Stomach smooth muscle (tissue), 2 donors: ENCODE measurements at regions not wholly inside any gene's neighbourhood (a gene's known extent, or its start where the extent isn't known, plus 50 kb on each side); places are given as distances from the start of the nearest gene placed in this dataset.

Experiments used
- H3K27ac ChIP-seq: one replicate; pipeline ENCODE4 v1.7.0; 2013; ENCODE audit warnings: mild to moderate bottlenecking, low read length, inconsistent platforms
- H3K27me3 ChIP-seq, 2 donors: one replicate each; pipeline ENCODE4 v1.7.0; 2013; ENCODE audit warnings: low read length in 2 of 2; ENCODE audit not compliant: insufficient read depth in 2 of 2, control insufficient read depth in 1 of 2
- H3K36me3 ChIP-seq, 2 donors: one replicate each; pipeline ENCODE4 v1.7.0; 2013; ENCODE audit warnings: low read length in 2 of 2; ENCODE audit not compliant: control insufficient read depth in 2 of 2, insufficient read depth in 2 of 2
- H3K4me1 ChIP-seq: one replicate; pipeline ENCODE4 v1.7.0; 2013; ENCODE audit warnings: low read length; ENCODE audit not compliant: control insufficient read depth, insufficient read depth
- H3K4me3 ChIP-seq, 2 donors: one replicate each; pipeline ENCODE4 v1.7.0; 2013; ENCODE audit warnings: low read length in 2 of 2
- H3K9ac ChIP-seq, 2 donors: one replicate each; pipeline ENCODE4 v1.7.0; 2013; ENCODE audit warnings: low read length in 2 of 2, mild to moderate bottlenecking in 1 of 2
- H3K9me3 ChIP-seq, 2 donors: one replicate each; pipeline ENCODE4 v1.7.0; 2013; ENCODE audit warnings: low read length in 2 of 2; ENCODE audit not compliant: control insufficient read depth in 2 of 2
- donor health status: healthy.
- donor health status: Pancreatic carcinoma.

DNA sequence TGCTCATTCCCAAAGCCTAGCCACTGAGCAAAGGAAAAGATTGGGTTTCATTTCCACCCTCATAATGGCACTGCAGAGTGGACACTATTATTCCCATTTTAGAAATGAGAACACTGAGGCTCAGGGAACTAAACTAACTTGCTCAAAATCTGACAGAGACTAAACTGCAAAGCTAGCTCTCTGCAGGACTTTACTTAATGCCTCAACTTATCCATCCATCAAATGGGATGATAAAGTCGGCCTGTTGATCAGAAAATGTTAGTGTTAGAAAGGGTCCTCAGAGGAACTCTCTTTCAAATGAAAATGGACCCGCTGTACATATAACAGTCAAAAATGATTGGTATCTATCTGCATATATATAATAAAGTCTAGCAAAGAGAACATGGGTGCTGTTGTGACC, 186.8 kb downstream of the QDPR start:
- Histone ChIP-seq H3K27ac (no peak overlapping the region), H3K4me3 (no peak overlapping the region), H3K9ac (no peak overlapping the region), H3K4me1 (peaks cover 2% of the 10 kb centered on the region), H3K27me3 (no peaks in the 10 kb centered on the region), H3K36me3 (no peaks in the 10 kb centered on the region), H3K9me3 (no peaks in the 10 kb centered on the region)

DNA sequence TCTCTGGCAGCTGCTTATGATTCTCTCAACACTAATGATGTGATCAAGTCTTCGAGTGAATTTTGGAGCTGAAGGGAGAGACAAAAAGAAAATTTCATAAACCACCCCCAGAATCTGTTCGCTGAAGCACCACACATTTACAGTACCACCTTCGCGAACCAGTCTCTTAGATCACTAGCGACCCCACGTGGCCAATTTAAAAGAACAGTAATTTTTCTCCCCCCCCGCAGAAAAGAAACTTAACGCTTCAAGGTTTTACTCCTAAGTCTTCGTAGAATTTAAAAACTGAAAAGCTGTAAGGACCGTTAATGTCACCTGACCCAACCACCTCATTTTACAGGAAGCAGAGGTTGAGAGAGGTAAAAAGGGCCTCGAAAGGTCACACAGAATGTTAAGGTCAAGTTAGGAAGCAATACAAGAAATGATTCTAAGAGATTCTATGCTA, 187.5 kb downstream of the QDPR start:
- no peaks in the 10 kb centered on the region for H3K9me3 ChIP-seq
- peaks cover 2% of the 10 kb centered on the region for H3K4me1 ChIP-seq
- H3K36me3 ChIP-seq: no peaks in the 10 kb centered on the region
- H3K9ac ChIP-seq: no peak overlapping the region
- peak overlapping the region in 1 of 2 donors; percentile 10 for H3K4me3 ChIP-seq
- H3K27ac ChIP-seq: no peak overlapping the region
- no peaks in the 10 kb centered on the region for H3K27me3 ChIP-seq

DNA sequence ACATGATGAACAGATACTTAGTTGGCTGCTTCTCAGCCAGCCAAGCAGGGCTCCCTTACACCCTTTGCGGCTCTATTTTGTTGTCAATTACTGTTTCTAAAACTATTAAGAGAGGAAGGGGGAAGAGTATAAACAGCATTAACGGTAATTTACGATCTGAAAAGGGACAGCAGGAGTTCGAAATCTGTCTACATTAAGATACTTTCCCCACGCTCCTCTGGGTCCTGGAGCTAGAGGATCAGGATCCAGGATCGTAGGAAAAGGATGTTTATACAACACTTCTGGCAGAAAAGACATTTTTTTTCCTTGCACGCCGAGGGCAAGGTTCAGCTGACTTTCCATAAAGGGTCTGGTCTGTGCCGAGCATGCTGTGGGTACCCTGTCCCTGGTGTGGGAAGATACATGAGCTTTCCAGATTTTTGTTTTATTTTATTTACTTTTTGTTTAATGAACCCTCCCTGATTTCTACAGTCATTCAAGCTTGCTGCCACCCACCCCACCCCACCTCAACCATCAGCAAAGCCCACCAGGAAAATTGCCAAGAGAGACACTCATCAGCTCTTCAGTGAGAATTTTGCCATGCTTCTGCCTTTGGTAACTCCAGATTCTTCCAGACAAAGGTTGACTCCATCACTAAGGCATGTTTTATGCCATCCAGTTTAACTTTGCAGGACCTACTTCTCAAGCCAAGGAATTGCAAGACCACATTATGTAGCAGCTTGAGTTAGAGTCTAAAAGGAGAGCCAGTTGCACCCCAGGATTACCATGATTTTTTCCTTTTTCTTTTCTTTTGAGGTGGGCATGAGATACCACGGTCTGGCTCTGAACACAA, 188.1 kb downstream of the QDPR start:
- no peaks in the 10 kb centered on the region for H3K9me3 ChIP-seq

DNA sequence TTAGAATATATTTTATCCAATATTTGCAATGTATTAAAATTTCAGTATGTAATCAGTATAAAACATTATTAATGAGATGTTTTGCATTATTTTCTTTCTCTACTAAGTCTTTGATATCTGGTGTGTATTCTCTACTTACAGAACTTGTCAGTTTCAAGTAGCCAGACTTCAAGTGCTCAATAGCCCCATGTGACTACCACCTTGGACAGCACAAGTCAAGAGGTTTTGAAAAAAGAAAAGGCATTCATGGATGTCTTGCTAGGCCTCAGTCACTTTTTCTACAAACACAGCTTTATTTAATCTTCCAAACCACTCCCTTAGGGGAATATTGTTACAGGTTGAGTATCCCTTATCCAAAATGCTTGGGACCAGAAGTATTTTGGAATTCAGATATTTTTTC, 189.4 kb downstream of the QDPR start:
- H3K9me3 ChIP-seq: no peaks in the 10 kb centered on the region
- no peak overlapping the region for H3K9ac ChIP-seq

More for the DNA sequence above, 188.1 kb downstream of the QDPR start:
- Histone ChIP-seq H3K27me3 (no peaks in the 10 kb centered on the region), H3K27ac (no peak overlapping the region), H3K4me1 (peaks cover 2% of the 10 kb centered on the region), H3K36me3 (no peaks in the 10 kb centered on the region), H3K9ac (no peak overlapping the region), H3K4me3 (peak overlapping the region in 1 of 2 donors; percentile 15)

DNA sequence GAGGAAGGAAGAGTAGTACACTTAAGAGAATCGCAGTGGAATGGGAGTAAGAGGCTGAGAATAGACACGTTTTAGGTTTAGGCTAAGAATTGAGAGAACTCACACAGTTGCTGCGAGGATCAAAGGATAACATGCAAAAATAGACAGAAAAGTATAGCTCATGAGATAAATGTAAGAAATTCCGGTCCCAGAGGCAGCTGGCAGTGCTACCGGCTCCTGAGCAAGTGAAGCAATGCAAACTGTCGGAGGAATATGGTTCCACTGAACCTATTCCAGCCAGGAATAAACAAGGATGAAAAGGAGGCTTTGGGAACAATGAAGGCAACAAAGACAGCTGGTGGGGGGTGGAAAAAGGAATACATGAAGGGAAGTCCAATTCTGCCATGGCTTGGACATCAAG, 191.8 kb downstream of the QDPR start:
- Histone ChIP-seq H3K9me3 (no peaks in the 10 kb centered on the region), H3K4me3 (no peak overlapping the region), H3K27me3 (no peaks in the 10 kb centered on the region), H3K9ac (no peak overlapping the region), H3K4me1 (peaks cover 2% of the 10 kb centered on the region), H3K27ac (no peak overlapping the region), H3K36me3 (no peaks in the 10 kb centered on the region)

More for the DNA sequence above, 189.4 kb downstream of the QDPR start:
- Histone ChIP-seq H3K27me3 (no peaks in the 10 kb centered on the region), H3K4me1 (peaks cover 2% of the 10 kb centered on the region), H3K36me3 (no peaks in the 10 kb centered on the region), H3K27ac (no peak overlapping the region), H3K4me3 (no peak overlapping the region)

DNA sequence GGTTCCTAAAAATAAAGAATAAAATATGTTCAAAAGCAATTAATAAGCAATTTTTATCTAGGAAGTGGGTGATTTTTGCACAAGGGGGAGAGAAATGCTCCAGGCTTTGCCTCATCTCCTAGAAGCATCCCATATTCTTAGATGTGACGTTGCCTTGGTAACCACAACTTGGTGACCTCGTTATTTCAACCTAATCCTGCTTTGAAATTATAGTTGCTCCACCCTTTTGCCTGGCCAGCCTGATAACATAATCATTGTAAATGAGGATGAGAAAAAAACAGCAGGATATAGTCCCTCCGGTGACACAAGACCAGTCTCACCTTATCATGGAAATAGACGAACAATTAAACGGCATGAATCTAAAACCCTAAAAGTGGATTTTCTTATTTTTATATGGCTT, 194.4 kb downstream of the QDPR start:
- H3K4me1 ChIP-seq: no peaks in the 10 kb centered on the region
- no peak overlapping the region for H3K27ac ChIP-seq
- no peak overlapping the region for H3K4me3 ChIP-seq
- no peaks in the 10 kb centered on the region for H3K36me3 ChIP-seq
- no peaks in the 10 kb centered on the region for H3K27me3 ChIP-seq
- no peaks in the 10 kb centered on the region for H3K9me3 ChIP-seq
- H3K9ac ChIP-seq: no peak overlapping the region

DNA sequence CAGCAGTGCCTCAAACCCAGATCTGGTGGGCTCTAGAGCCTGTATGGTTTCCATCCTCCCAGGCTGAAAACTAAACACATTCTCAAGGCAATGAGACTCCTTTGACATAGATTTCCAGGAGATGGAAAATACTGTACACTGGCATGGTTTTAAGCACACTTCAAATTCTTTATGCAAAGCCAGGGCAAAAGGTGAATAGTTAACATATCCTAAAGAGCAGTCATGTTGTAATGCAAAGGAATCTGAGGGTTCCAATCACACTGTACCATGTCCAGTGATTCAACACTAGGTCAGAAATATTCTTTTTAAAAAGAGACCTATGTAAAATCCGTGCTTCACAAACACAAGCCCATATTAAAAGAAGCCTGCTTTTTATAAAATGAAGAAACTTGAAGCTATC, 195.3 kb downstream of the QDPR start:
- Histone ChIP-seq H3K4me1 (no peaks in the 10 kb centered on the region), H3K9me3 (no peaks in the 10 kb centered on the region), H3K4me3 (no peak overlapping the region), H3K36me3 (no peaks in the 10 kb centered on the region), H3K27ac (no peak overlapping the region), H3K9ac (no peak overlapping the region), H3K27me3 (no peaks in the 10 kb centered on the region)

DNA sequence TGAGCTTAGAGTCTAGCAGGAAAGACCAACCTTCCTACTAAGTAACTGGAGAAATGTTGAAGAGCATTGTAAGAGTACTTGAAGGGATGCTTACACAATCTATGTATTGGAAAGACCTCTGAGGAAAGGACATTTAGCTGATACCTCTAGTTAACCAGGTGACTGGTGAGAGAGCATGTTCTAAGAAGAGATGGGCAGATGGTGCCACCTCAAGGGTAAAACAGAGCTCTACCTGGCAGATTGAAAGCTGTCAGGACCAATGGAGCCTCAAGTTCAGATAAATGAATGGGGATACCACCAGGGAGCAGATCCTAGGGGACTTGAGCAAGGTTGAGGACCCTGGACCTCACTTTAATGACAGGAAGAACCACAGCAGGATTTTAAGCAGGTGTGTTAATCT, 196.4 kb downstream of the QDPR start:
- Histone ChIP-seq H3K9ac (no peak overlapping the region), H3K36me3 (no peaks in the 10 kb centered on the region), H3K9me3 (no peaks in the 10 kb centered on the region), H3K4me1 (no peaks in the 10 kb centered on the region), H3K27ac (no peak overlapping the region), H3K27me3 (no peaks in the 10 kb centered on the region), H3K4me3 (no peak overlapping the region)

DNA sequence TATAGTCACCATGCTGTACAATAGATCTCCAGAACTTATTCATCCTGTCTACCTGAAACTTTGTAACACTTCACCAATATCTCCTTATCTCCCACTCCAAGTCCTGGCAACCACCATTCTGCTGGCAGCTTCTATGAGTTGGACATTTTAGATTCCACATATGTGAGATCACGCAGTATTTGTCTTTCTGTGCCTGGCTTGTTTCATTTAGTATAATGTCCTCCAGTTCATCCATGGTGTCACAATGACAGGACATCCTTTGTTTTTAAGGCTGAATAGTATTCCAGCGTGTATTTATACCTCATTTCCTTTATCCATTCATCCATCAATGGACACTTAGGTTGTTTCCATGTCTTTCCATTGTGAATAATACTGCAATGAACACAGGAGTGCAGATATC, 198.7 kb downstream of the QDPR start:
- no peaks in the 10 kb centered on the region for H3K4me1 ChIP-seq
- H3K9me3 ChIP-seq: no peaks in the 10 kb centered on the region
- no peak overlapping the region for H3K9ac ChIP-seq
- no peak overlapping the region for H3K4me3 ChIP-seq
- H3K36me3 ChIP-seq: no peaks in the 10 kb centered on the region
- no peak overlapping the region for H3K27ac ChIP-seq
- H3K27me3 ChIP-seq: no peaks in the 10 kb centered on the region

DNA sequence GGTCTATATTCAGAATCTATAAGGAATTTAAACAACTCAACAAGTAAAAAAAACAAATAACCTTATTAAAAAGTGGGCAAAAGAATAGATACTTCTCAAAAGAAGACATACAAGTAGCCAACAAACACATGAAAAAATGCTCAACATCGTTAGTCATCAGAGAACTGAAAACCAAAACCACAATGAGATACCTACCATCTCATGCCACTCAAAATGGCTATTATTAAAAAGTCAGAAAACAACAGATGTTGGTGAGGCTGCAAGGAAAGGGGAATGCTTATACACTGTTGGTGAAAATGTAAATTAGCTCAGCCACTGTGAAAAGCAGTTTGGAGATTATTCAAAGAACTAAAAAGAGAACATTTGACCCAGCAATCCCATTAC, 201.6 kb downstream of the QDPR start:
- Histone ChIP-seq H3K36me3 (no peaks in the 10 kb centered on the region), H3K9ac (no peak overlapping the region), H3K9me3 (no peaks in the 10 kb centered on the region)

DNA sequence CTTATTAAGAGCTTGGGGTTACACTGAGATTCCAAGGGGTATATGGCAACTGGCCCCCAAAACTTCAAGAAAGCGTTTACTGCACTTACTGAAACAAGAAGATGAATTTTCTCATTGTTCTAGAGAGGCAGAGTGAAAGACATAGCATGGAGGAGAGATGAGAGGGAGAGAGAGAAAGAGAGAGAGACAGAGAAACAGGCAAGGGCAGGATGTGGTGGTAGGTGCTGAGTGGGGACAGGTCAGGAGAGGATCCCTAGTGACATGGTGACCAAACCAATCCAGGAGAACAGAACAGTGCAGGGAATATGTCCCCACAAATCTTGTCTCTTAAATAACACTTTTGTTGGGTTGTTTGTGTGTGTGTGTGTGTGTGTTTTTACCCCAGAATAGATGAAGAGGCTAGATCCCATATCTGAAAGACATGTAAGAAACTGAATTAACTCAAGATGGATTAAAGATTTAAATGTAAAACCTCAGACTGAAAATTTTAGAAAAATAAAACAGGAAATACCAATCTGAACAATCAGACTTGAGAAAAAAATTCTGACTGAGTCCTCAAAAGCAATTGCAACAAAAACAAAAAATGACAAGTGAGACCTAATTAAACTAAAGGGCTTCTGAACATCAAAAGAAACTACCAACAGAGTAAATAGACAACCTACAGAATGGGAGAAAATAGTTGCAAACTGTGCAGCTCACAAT, 202.2 kb downstream of the QDPR start:
- Histone ChIP-seq H3K27me3 (no peaks in the 10 kb centered on the region), H3K9me3 (no peaks in the 10 kb centered on the region), H3K4me1 (no peaks in the 10 kb centered on the region), H3K4me3 (no peak overlapping the region), H3K36me3 (no peaks in the 10 kb centered on the region), H3K27ac (no peak overlapping the region), H3K9ac (no peak overlapping the region)

More for the DNA sequence above, 201.6 kb downstream of the QDPR start:
- no peak overlapping the region for H3K4me3 ChIP-seq
- H3K4me1 ChIP-seq: no peaks in the 10 kb centered on the region
- H3K27ac ChIP-seq: no peak overlapping the region
- no peaks in the 10 kb centered on the region for H3K27me3 ChIP-seq
